ENCODE measurements at regions not wholly inside any gene's neighbourhood (a gene's known extent, or its start where the extent isn't known, plus 50 kb on each side); places are given as distances from the start of the nearest gene placed in this dataset.

- ChIA-PET CTCF (interaction anchor here (0.6 to 1.2 kb wide), 5 partner anchors 24 to 88 kb away, joined by 3 to 7 read pairs (median 4); no protein-coding TSS in a partner anchor), POLR2A (interaction anchor here in 1 of 2 donors (0.6 kb wide), 1 partner anchor 209 kb away, joined by 4 read pairs; no protein-coding TSS in a partner anchor)
- H3K4me3 ChIP-seq (ENCODE audit: control insufficient read depth in 1 of 2, extremely low read depth in 1 of 2, low read length in 1 of 2): peak overlapping the region; percentile 89 to 98
- Mint-ChIP-seq H3K4me3 (peak overlapping the region; percentile 92 to 100 (median 99)), H3K36me3 (peaks cover 3% of the 10 kb centered on the region), H3K27me3 (no peaks in the 10 kb centered on the region), H3K4me1 (peaks cover 81 to 85% (median 81%) of the 10 kb centered on the region in 3 donors), H3K9me3 (no peaks in the 10 kb centered on the region), H3K27ac (peak overlapping the region; percentile 97 to 99)
- H3K4me1 ChIP-seq (ENCODE audit: control insufficient read depth in 1 of 2, extremely low read depth in 1 of 2, insufficient read depth in 2 of 2, low read length in 2 of 2): peaks cover 50 to 85% of the 10 kb centered on the region in 2 experiments
- 6% methylated on average over 19 of the region's 20 CpGs for WGBS (ENCODE audit: insufficient coverage)
- no peaks in the 10 kb centered on the region for H3K27me3 ChIP-seq (replicated peaks in 1 of 2; ENCODE audit: control insufficient read depth in 2 of 2, extremely low read depth in 1 of 2, insufficient read depth in 2 of 2, low read length in 1 of 2)
- H3K27ac ChIP-seq (ENCODE audit: low read length): peak overlapping the region; percentile 64
- H3K9me3 ChIP-seq: no peaks in the 10 kb centered on the region
- ATAC-seq (replicated peaks in 1 of 4) (peak; percentile 59 to 67 (median 64)), DNase-seq (peak; percentile 57 to 81 (median 69))
- H3K36me3 ChIP-seq (ENCODE audit: control insufficient read depth in 2 of 2, extremely low read depth in 1 of 2, insufficient read depth in 1 of 2, low read length in 1 of 2): peaks cover 0 to 7% of the 10 kb centered on the region in 2 donors
Observed at GRCh38 chr17:77375917-77376651, 235.3 kb downstream of the SEC14L1 start.

DNA sequence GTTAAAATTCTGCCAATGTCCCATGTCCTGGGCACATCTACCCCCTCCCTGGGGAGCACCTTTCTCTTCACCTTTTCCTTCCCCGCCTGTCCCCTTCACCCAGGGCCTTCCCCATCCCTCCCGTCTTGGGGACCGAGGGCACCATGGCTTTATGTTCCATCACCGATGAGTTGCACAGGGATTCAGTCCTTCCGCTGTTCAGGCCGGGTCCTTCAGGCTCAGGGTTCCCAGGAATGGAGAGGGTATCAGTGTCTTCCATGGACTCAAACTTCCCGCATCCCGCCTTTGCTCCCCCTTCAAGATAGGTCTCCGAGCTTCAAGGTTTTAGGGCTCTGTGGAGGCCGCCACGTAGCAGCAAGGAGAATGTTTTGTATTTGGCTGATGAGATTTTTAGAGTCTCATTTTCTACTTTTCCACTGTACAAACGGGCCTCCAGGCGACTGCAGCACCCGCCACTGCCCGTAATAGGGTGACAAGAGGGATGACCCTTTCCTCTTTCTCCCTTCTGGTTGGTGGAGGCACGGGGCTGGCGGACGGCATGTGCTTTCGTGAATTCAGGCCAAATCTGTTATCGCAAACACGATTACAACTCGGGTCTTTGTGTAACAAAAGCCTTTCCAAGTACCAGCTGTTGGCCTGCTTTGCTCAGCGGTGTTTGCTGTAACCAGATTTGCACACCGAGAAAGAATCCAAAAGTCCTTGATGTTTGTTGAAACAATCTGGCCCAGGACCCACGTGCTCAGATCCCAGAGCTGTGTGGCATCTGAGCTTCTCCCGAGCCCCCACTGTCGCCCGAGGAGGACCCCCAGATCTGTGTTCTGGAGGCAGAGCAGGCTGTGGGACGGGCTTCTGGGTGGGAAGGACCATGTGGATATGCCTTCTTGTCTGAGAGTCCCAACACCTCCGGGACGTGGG is 236.3 kb downstream of the SEC14L1 start:
- no peak for ATAC-seq (replicated peaks in 1 of 4)

GRCh38 chr17:77377710-77378235 is 237.0 kb downstream of the SEC14L1 start:
- WGBS (ENCODE audit: insufficient coverage): 86% methylated on average over 9 of the region's 11 CpGs
- peak overlapping the region; percentile 17 to 92 (median 28) for H3K4me3 Mint-ChIP-seq
- peak overlapping the region; percentile 20 for H3K27ac ChIP-seq (ENCODE audit: low read length)

More for the DNA sequence above, 236.3 kb downstream of the SEC14L1 start:
- peaks cover 81 to 85% (median 81%) of the 10 kb centered on the region in 3 donors for H3K4me1 Mint-ChIP-seq
- H3K27me3 ChIP-seq (replicated peaks in 1 of 2; ENCODE audit: control insufficient read depth in 2 of 2, extremely low read depth in 1 of 2, insufficient read depth in 2 of 2, low read length in 1 of 2): no peaks in the 10 kb centered on the region
- peak overlapping the region; percentile 64 for H3K27ac ChIP-seq (ENCODE audit: low read length)
- peak overlapping the region; percentile 92 to 100 (median 99) for H3K4me3 Mint-ChIP-seq
- peaks cover 3% of the 10 kb centered on the region for H3K36me3 Mint-ChIP-seq
- H3K9me3 ChIP-seq: no peaks in the 10 kb centered on the region
- peaks cover 48 to 85% of the 10 kb centered on the region in 2 experiments for H3K4me1 ChIP-seq (ENCODE audit: control insufficient read depth in 1 of 2, extremely low read depth in 1 of 2, insufficient read depth in 2 of 2, low read length in 2 of 2)
- H3K27ac Mint-ChIP-seq: peak overlapping the region; percentile 97 to 99
- WGBS (ENCODE audit: insufficient coverage): 88% methylated on average over 10 of the region's 31 CpGs
- peaks cover 0 to 7% of the 10 kb centered on the region in 2 donors for H3K36me3 ChIP-seq (ENCODE audit: control insufficient read depth in 2 of 2, extremely low read depth in 1 of 2, insufficient read depth in 1 of 2, low read length in 1 of 2)
- DNase-seq: no peak
- H3K27me3 Mint-ChIP-seq: no peaks in the 10 kb centered on the region
- POLR2A ChIA-PET: interaction anchor here in 1 of 2 donors (0.6 kb wide), 1 partner anchor 210 kb away, joined by 4 read pairs; no protein-coding TSS in a partner anchor
- no peaks in the 10 kb centered on the region for H3K9me3 Mint-ChIP-seq
- peak overlapping the region; percentile 89 to 98 for H3K4me3 ChIP-seq (ENCODE audit: control insufficient read depth in 1 of 2, extremely low read depth in 1 of 2, low read length in 1 of 2)
- CTCF ChIA-PET: interaction anchor here (0.5 to 1.2 kb wide), 6 partner anchors 23 to 707 kb away, joined by 3 to 7 read pairs (median 4); no protein-coding TSS in a partner anchor

DNA sequence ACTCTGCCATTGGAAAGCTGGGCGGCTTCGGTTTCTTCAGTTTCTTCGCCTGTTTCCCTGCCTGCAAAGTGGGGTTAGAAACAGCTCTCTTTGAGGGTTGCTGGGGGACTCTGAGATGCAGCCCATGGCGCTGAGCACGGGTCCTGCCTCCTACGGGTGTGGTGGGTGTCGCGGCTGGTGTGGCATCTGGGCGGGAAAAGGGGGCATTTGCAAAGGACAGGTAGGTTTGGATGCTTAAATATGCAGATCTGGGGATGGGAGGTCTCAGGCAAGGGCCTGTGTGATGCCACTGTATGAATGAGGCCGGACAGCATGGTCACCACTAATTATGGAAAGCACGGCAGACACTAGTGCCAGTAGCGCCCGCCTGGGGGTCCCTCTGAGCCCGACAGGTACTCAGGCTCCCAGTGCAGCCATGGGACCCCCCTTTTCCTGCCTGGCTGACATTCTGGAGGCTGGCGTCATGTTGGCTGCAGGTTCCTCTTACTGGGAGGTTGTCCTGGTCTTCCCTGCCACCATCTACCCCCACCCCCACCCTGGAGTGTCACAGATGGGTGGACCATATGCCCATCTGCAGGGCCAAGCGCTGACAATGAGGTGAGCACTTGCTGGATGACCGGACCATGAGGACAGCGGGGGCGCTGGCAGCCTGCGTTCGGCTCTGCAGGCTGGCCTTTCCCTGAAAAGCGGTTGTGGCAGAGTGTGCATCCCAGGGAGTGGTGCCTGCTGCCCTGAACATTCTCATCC is 237.7 kb downstream of the SEC14L1 start:
- H3K36me3 Mint-ChIP-seq: peaks cover 3% of the 10 kb centered on the region
- H3K4me3 Mint-ChIP-seq: peak overlapping the region in 1 of 3 donors; percentile 92
- WGBS (ENCODE audit: insufficient coverage): 93% methylated on average over 21 of the region's 22 CpGs
- Histone ChIP-seq H3K9me3 (no peaks in the 10 kb centered on the region), H3K4me3 (ENCODE audit: control insufficient read depth in 1 of 2, extremely low read depth in 1 of 2, low read length in 1 of 2) (no peak overlapping the region), H3K27me3 (replicated peaks in 1 of 2; ENCODE audit: control insufficient read depth in 2 of 2, extremely low read depth in 1 of 2, insufficient read depth in 2 of 2, low read length in 1 of 2) (no peaks in the 10 kb centered on the region), H3K36me3 (ENCODE audit: control insufficient read depth in 2 of 2, extremely low read depth in 1 of 2, insufficient read depth in 1 of 2, low read length in 1 of 2) (peaks cover 0 to 8% of the 10 kb centered on the region in 2 donors), H3K4me1 (ENCODE audit: control insufficient read depth in 1 of 2, extremely low read depth in 1 of 2, insufficient read depth in 2 of 2, low read length in 2 of 2) (peaks cover 50 to 91% of the 10 kb centered on the region in 2 experiments), H3K27ac (ENCODE audit: low read length) (no peak overlapping the region)
- no peaks in the 10 kb centered on the region for H3K27me3 Mint-ChIP-seq
- H3K27ac Mint-ChIP-seq: peak overlapping the region; percentile 97 to 99
- DNase-seq (no peak), ATAC-seq (replicated peaks in 1 of 4) (no peak)
- no peaks in the 10 kb centered on the region for H3K9me3 Mint-ChIP-seq
- H3K4me1 Mint-ChIP-seq: peaks cover 91 to 93% (median 92%) of the 10 kb centered on the region in 3 donors
- CTCF ChIA-PET: no interaction called here
- POLR2A ChIA-PET: no interaction called here

More at GRCh38 chr17:77377710-77378235, 237.0 kb downstream of the SEC14L1 start:
- Mint-ChIP-seq H3K4me1 (peaks cover 84 to 86% (median 84%) of the 10 kb centered on the region in 3 donors), H3K9me3 (no peaks in the 10 kb centered on the region), H3K27me3 (no peaks in the 10 kb centered on the region), H3K36me3 (peaks cover 3% of the 10 kb centered on the region), H3K27ac (peak overlapping the region; percentile 97 to 99)
- H3K4me1 ChIP-seq (ENCODE audit: control insufficient read depth in 1 of 2, extremely low read depth in 1 of 2, insufficient read depth in 2 of 2, low read length in 2 of 2): peaks cover 48 to 85% of the 10 kb centered on the region in 2 experiments
- no peaks in the 10 kb centered on the region for H3K27me3 ChIP-seq (replicated peaks in 1 of 2; ENCODE audit: control insufficient read depth in 2 of 2, extremely low read depth in 1 of 2, insufficient read depth in 2 of 2, low read length in 1 of 2)
- no peaks in the 10 kb centered on the region for H3K9me3 ChIP-seq
- no peak for ATAC-seq (replicated peaks in 1 of 4)
- peak overlapping the region in 1 of 2 donors; percentile 35 for H3K4me3 ChIP-seq (ENCODE audit: control insufficient read depth in 1 of 2, extremely low read depth in 1 of 2, low read length in 1 of 2)
- CTCF ChIA-PET: interaction anchor here in 1 of 2 donors (0.5 to 1.1 kb wide), 2 partner anchors 22 to 706 kb away, joined by 3 read pairs; no protein-coding TSS in a partner anchor
- POLR2A ChIA-PET: no interaction called here
- peaks cover 0 to 7% of the 10 kb centered on the region in 2 donors for H3K36me3 ChIP-seq (ENCODE audit: control insufficient read depth in 2 of 2, extremely low read depth in 1 of 2, insufficient read depth in 1 of 2, low read length in 1 of 2)
- DNase-seq: no peak

DNA sequence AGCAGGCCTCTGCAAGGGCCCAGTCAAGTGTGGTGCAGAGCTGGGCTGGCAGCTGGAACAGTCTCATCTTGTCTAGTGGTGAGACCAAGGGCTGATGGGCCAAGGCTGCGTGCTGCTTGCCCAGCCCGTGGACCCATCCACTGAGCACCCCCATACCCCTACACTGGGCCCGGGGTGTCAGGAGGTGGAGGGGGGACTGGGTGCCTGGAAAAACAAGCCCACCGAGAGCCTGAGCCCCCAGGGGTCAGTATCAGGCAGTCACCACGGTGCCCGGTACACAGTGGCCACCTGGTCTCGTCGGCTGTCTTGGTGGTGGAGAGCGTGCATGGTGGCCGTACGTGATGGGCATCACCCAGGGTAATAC is 238.3 kb downstream of the SEC14L1 start:
- Histone ChIP-seq H3K4me3 (ENCODE audit: control insufficient read depth in 1 of 2, extremely low read depth in 1 of 2, low read length in 1 of 2) (no peak overlapping the region), H3K27ac (ENCODE audit: low read length) (no peak overlapping the region), H3K9me3 (no peaks in the 10 kb centered on the region), H3K36me3 (ENCODE audit: control insufficient read depth in 2 of 2, extremely low read depth in 1 of 2, insufficient read depth in 1 of 2, low read length in 1 of 2) (peaks cover 0 to 14% of the 10 kb centered on the region in 2 donors), H3K27me3 (replicated peaks in 1 of 2; ENCODE audit: control insufficient read depth in 2 of 2, extremely low read depth in 1 of 2, insufficient read depth in 2 of 2, low read length in 1 of 2) (no peaks in the 10 kb centered on the region), H3K4me1 (ENCODE audit: control insufficient read depth in 1 of 2, extremely low read depth in 1 of 2, insufficient read depth in 2 of 2, low read length in 2 of 2) (peaks cover 50 to 97% of the 10 kb centered on the region in 2 experiments)
- 91% methylated on average over 7 of the region's 11 CpGs for WGBS (ENCODE audit: insufficient coverage)
- Mint-ChIP-seq H3K27ac (peak overlapping the region; percentile 72 to 97), H3K36me3 (peaks cover 3% of the 10 kb centered on the region), H3K4me3 (peak overlapping the region in 1 of 3 donors; percentile 88), H3K27me3 (no peaks in the 10 kb centered on the region), H3K9me3 (no peaks in the 10 kb centered on the region), H3K4me1 (peaks cover 97 to 99% (median 97%) of the 10 kb centered on the region in 3 donors)
- POLR2A ChIA-PET: no interaction called here
- no peak for DNase-seq
- ATAC-seq (replicated peaks in 1 of 4): no peak
- CTCF ChIA-PET: no interaction called here
